WTC11 (cell line): ENCODE measurements at regions not wholly inside any gene's neighbourhood (a gene's known extent, or its start where the extent isn't known, plus 50 kb on each side); places are given as distances from the start of the nearest gene placed in this dataset.

Source experiments
- ATAC-seq: fragments of 200-7000 bp; cut with Tn5 transposase; 2 replicates; pipeline ENCODE4 v1.10.0; 2021; ENCODE audit warnings: mild to moderate bottlenecking, moderate library complexity
- CTCF ChIA-PET: fragments of 300-600 bp; sonication (Branson Sonifier 250); formaldehyde crosslinking; loops from one replicate; lab custom pipeline; 2021; ENCODE audit warnings: antibody characterized with exemption; lab: Charles Lee
- POLR2A ChIA-PET: fragments of 350-600 bp; sonication (Branson Sonifier 250); formaldehyde crosslinking; loops from one replicate; lab custom pipeline; 2021; ENCODE audit warnings: antibody characterized with exemption; lab: Charles Lee
- DNase-seq: peaks from one replicate; pipeline ENCODE4 v3.0.0; 2021; ENCODE audit warnings: low spot score
- H3K27ac Mint-ChIP-seq: 2 replicates; pipeline ENCODE4 v1.8.0; 2021; ENCODE audit warnings: mixed read lengths
- H3K27me3 Mint-ChIP-seq: 2 replicates; pipeline ENCODE4 v1.8.0; 2021; ENCODE audit warnings: low read depth, mild to moderate bottlenecking, moderate library complexity, mixed read lengths
- H3K36me3 Mint-ChIP-seq: 2 replicates; pipeline ENCODE4 v1.8.0; 2021; ENCODE audit warnings: mixed read lengths
- H3K4me1 Mint-ChIP-seq: 2 replicates; pipeline ENCODE4 v1.8.0; 2022; ENCODE audit warnings: mixed read lengths
- H3K4me3 Mint-ChIP-seq: 2 replicates; pipeline ENCODE4 v1.8.0; 2021; ENCODE audit warnings: mild to moderate bottlenecking, moderate library complexity, mixed read lengths
- H3K9me3 Mint-ChIP-seq: 2 replicates; pipeline ENCODE4 v1.8.0; 2021; ENCODE audit warnings: mixed read lengths
- ATF1 ChIP-seq: sonication (generic); formaldehyde crosslinking; IDR thresholded peaks from 2 replicates; pipeline ENCODE4 v1.8.1; 2023; ENCODE audit warnings: mild to moderate bottlenecking, moderate library complexity, missing genetic modification reagents
- ELF4 ChIP-seq: sonication (generic); formaldehyde crosslinking; IDR thresholded peaks from 2 replicates; pipeline ENCODE4 v1.8.1; 2022; ENCODE audit warnings: low read depth, mild to moderate bottlenecking, moderate library complexity, missing genetic modification reagents
- FOXP4 ChIP-seq: sonication (generic); formaldehyde crosslinking; IDR thresholded peaks from 2 replicates; pipeline ENCODE4 v1.8.0; 2022; ENCODE audit warnings: mild to moderate bottlenecking, missing genetic modification reagents
- KAT7 ChIP-seq: sonication (generic); formaldehyde crosslinking; IDR thresholded peaks from 2 replicates; pipeline ENCODE4 v1.8.1; 2023; ENCODE audit warnings: missing genetic modification reagents, mild to moderate bottlenecking, borderline replicate concordance
- NFE2L1 ChIP-seq: sonication (generic); formaldehyde crosslinking; IDR thresholded peaks from 2 replicates; pipeline ENCODE4 v1.8.1; 2023; ENCODE audit warnings: missing genetic modification reagents
- PRDM15 ChIP-seq: sonication (generic); formaldehyde crosslinking; IDR thresholded peaks from 2 replicates; pipeline ENCODE4 v1.8.0; 2022; ENCODE audit warnings: missing genetic modification reagents
- PREB ChIP-seq: sonication (generic); formaldehyde crosslinking; IDR thresholded peaks from 2 replicates; pipeline ENCODE4 v1.8.1; 2022; ENCODE audit warnings: mild to moderate bottlenecking, missing genetic modification reagents, moderate library complexity, borderline replicate concordance
- PRRX2 ChIP-seq: fragments of 250-450 bp; sonication (Bioruptor Pico); IDR thresholded peaks from 2 replicates; pipeline ENCODE4 v1.8.0; 2021; ENCODE audit warnings: mild to moderate bottlenecking
- RORB ChIP-seq: fragments of 250-450 bp; sonication (Bioruptor Pico); IDR thresholded peaks from 2 replicates; pipeline ENCODE4 v1.9.0; 2021; ENCODE audit warnings: mild to moderate bottlenecking
- USF2 ChIP-seq: sonication (generic); formaldehyde crosslinking; IDR thresholded peaks from 2 replicates; pipeline ENCODE4 v1.8.1; 2023; ENCODE audit warnings: mild to moderate bottlenecking, missing genetic modification reagents, moderate library complexity
- ZBTB43 ChIP-seq: sonication (generic); formaldehyde crosslinking; IDR thresholded peaks from 2 replicates; pipeline ENCODE4 v1.8.1; 2023; ENCODE audit warnings: mild to moderate bottlenecking, missing genetic modification reagents
- ZNF219 ChIP-seq: sonication (generic); formaldehyde crosslinking; IDR thresholded peaks from 2 replicates; pipeline ENCODE4 v1.8.0; 2023; ENCODE audit warnings: missing genetic modification reagents, mild to moderate bottlenecking, borderline replicate concordance
- ZNF317 ChIP-seq: sonication (generic); formaldehyde crosslinking; IDR thresholded peaks from 2 replicates; pipeline ENCODE4 v1.8.1; 2023; ENCODE audit warnings: low read depth, mild to moderate bottlenecking, moderate library complexity, missing genetic modification reagents, borderline replicate concordance
- ZNF512 ChIP-seq: sonication (generic); formaldehyde crosslinking; IDR thresholded peaks from 2 replicates; pipeline ENCODE4 v1.8.1; 2022; ENCODE audit warnings: missing genetic modification reagents, borderline replicate concordance
- ZSCAN18 ChIP-seq: fragments of 250-450 bp; sonication (Bioruptor Pico); IDR thresholded peaks from 2 replicates; pipeline ENCODE4 v2.1.2; 2022; ENCODE audit warnings: mild to moderate bottlenecking, moderate library complexity

- ATAC-seq, result no peak
- peaks cover 10% of the 10 kb centered on the region for H3K4me1 Mint-ChIP-seq
- POLR2A ChIA-PET, result no interaction called here
- CTCF ChIA-PET, result no interaction called here
- H3K4me3 Mint-ChIP-seq, result no peak overlapping the region
- TF ChIP-seq RORB (CRISPR knock-in tag) (no peak), FOXP4 (CRISPR knock-in tag) (no peak), PREB (CRISPR knock-in tag) (no peak), ZNF317 (no peak), KAT7 (CRISPR knock-in tag) (no peak), ZNF219 (CRISPR knock-in tag) (no peak), PRDM15 (CRISPR knock-in tag) (no peak), ZSCAN18 (CRISPR knock-in tag) (no peak)
- no peak for DNase-seq
- no peaks in the 10 kb centered on the region for H3K36me3 Mint-ChIP-seq
- H3K27me3 Mint-ChIP-seq, result no peaks in the 10 kb centered on the region
- no peaks in the 10 kb centered on the region; the same call in 1 of the 2 replicates for H3K9me3 Mint-ChIP-seq
- H3K27ac Mint-ChIP-seq, result no peak overlapping the region
Observed at GRCh38 chr12:92253301-92253700, 107.7 kb upstream of the BTG1 start.

GRCh38 chr12:92248977-92249376 is 103.3 kb upstream of the BTG1 start:
- ChIA-PET CTCF (no interaction called here), POLR2A (no interaction called here)
- Mint-ChIP-seq H3K9me3 (no peaks in the 10 kb centered on the region; the same call in 1 of the 2 replicates), H3K27ac (no peak overlapping the region), H3K27me3 (no peaks in the 10 kb centered on the region), H3K36me3 (no peaks in the 10 kb centered on the region), H3K4me3 (no peak overlapping the region), H3K4me1 (0 out of 2 replicates have a peak, but pooled peaks cover under 1% of the 10 kb centered on the region)
- no peak for TF ChIP-seq NFE2L1 (CRISPR knock-in tag)
- no peak for TF ChIP-seq ELF4 (CRISPR knock-in tag)
- TF ChIP-seq ATF1 (CRISPR knock-in tag), result no peak
- no peak for TF ChIP-seq USF2 (CRISPR knock-in tag)
- no peak for TF ChIP-seq PRRX2 (CRISPR knock-in tag)
- TF ChIP-seq ZBTB43 (CRISPR knock-in tag), result no peak
- no peak for TF ChIP-seq ZNF512
- no peak for TF ChIP-seq RORB (CRISPR knock-in tag)
- ATAC-seq (no peak), DNase-seq (no peak)
